ENCODE measurements at regions not wholly inside any gene's neighbourhood (a gene's known extent, or its start where the extent isn't known, plus 50 kb on each side); places are given as distances from the start of the nearest gene placed in this dataset.

GRCh38 chr1:209439828-209440227 is 143.7 kb upstream of the CAMK1G start:
- no peak for TF ChIP-seq EZH2 (IDR thresholded peaks at IDR 0.05; ENCODE audit: low read depth)
- TF ChIP-seq, protein P1, sequence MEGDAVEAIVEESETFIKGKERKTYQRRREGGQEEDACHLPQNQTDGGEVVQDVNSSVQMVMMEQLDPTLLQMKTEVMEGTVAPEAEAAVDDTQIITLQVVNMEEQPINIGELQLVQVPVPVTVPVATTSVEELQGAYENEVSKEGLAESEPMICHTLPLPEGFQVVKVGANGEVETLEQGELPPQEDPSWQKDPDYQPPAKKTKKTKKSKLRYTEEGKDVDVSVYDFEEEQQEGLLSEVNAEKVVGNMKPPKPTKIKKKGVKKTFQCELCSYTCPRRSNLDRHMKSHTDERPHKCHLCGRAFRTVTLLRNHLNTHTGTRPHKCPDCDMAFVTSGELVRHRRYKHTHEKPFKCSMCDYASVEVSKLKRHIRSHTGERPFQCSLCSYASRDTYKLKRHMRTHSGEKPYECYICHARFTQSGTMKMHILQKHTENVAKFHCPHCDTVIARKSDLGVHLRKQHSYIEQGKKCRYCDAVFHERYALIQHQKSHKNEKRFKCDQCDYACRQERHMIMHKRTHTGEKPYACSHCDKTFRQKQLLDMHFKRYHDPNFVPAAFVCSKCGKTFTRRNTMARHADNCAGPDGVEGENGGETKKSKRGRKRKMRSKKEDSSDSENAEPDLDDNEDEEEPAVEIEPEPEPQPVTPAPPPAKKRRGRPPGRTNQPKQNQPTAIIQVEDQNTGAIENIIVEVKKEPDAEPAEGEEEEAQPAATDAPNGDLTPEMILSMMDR (conservative IDR thresholded peaks at IDR 0.05): no peak

DNA sequence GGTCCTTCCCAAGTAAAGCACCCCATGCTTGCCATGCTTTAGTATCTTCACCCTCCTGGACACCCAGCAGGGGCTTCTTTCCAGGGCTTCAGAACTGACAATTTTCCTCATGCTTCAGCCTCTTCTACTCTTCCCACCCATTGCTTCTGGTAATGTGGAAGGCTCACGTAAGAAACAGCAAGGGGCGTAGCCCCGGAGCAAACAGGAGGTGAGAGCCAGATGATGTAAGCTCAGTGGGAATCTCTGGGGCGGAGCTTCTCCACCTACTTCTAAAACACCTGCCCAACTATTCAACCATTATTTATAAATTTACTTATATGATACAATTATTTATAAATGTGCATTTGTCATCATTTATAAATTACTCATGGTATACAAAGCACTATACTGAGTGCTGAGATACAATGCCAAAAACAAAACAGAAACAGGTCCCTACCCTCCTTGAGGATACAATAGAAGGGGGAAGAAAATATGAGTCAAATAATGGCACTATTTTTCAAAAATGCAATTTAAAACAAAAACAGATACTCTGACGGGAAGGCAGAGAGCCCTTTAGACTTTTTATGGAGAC is 140.1 kb upstream of the CAMK1G start:
- Histone ChIP-seq H3K9me3 (ENCODE audit: insufficient read depth, low read depth) (peaks cover 11% of the 10 kb centered on the region), H3F3A (ENCODE audit: insufficient read depth, low read depth) (no peaks in the 10 kb centered on the region), H3K4me1 (replicated peaks; ENCODE audit: insufficient read depth) (no peaks in the 10 kb centered on the region), H4K20me1 (ENCODE audit: insufficient read depth) (no peaks in the 10 kb centered on the region), H3K4me3 (no peak overlapping the region), H3K36me3 (ENCODE audit: low read depth) (no peaks in the 10 kb centered on the region), H3K27ac (no peak overlapping the region), H3K4me2 (no peak overlapping the region), H2AFZ (no peak overlapping the region), H3K27me3 (ENCODE audit: insufficient read depth, low read depth) (no peaks in the 10 kb centered on the region), H3K79me2 (ENCODE audit: low read depth) (no peaks in the 10 kb centered on the region), H3K9me2 (ENCODE audit: insufficient read depth) (no peaks in the 10 kb centered on the region)
- intact Hi-C loops (cut with micrococcal nuclease; ENCODE audit: unreplicated experiment): no loop called here
- TF ChIP-seq, protein P1 (conservative IDR thresholded peaks at IDR 0.05): no peak
- no peak for TF ChIP-seq EZH2 (IDR thresholded peaks at IDR 0.05; ENCODE audit: low read depth)
- DNase-seq: no peak
- POLR2A ChIA-PET (ENCODE audit: unreplicated experiment): interaction anchor here (0.7 kb wide), 1 partner anchor 81 kb away, joined by 3 read pairs; no protein-coding TSS in a partner anchor
- BruUV-seq (replicated peaks): no TSS peak
- CTCF ChIA-PET: no interaction called here

More at GRCh38 chr1:209439828-209440227, 143.7 kb upstream of the CAMK1G start:
- Histone ChIP-seq H3K9me3 (ENCODE audit: insufficient read depth, low read depth) (peaks cover 11% of the 10 kb centered on the region), H3K36me3 (ENCODE audit: low read depth) (no peaks in the 10 kb centered on the region), H3K27me3 (ENCODE audit: insufficient read depth, low read depth) (no peaks in the 10 kb centered on the region), H3K9me2 (ENCODE audit: insufficient read depth) (no peaks in the 10 kb centered on the region), H4K20me1 (ENCODE audit: insufficient read depth) (no peaks in the 10 kb centered on the region), H3K4me1 (replicated peaks; ENCODE audit: insufficient read depth) (peaks cover 14% of the 10 kb centered on the region), H3K4me2 (no peak overlapping the region), H2AFZ (no peak overlapping the region), H3K27ac (no peak overlapping the region), H3K79me2 (ENCODE audit: low read depth) (no peaks in the 10 kb centered on the region), H3F3A (ENCODE audit: insufficient read depth, low read depth) (peaks cover under 1% of the 10 kb centered on the region; the same call in 1 of the 2 replicates), H3K4me3 (no peak overlapping the region)
- ChIA-PET CTCF (no interaction called here), POLR2A (ENCODE audit: unreplicated experiment) (no interaction called here)
- intact Hi-C loops (cut with micrococcal nuclease; ENCODE audit: unreplicated experiment): loop anchor here (5.0 to 10.0 kb wide), 2 partner anchors 363 to 1615 kb away; no protein-coding TSS in a partner anchor
- no peak for DNase-seq
- BruUV-seq (replicated peaks): no TSS peak

- Histone ChIP-seq H3K36me3 (ENCODE audit: low read depth) (no peaks in the 10 kb centered on the region), H2AFZ (no peak overlapping the region), H3K27ac (no peak overlapping the region), H4K20me1 (ENCODE audit: insufficient read depth) (no peaks in the 10 kb centered on the region), H3K4me3 (no peak overlapping the region), H3K9me2 (ENCODE audit: insufficient read depth) (no peaks in the 10 kb centered on the region), H3F3A (ENCODE audit: insufficient read depth, low read depth) (no peaks in the 10 kb centered on the region), H3K79me2 (ENCODE audit: low read depth) (no peaks in the 10 kb centered on the region), H3K4me1 (replicated peaks; ENCODE audit: insufficient read depth) (no peaks in the 10 kb centered on the region), H3K9me3 (ENCODE audit: insufficient read depth, low read depth) (peaks cover 11% of the 10 kb centered on the region), H3K4me2 (no peak overlapping the region), H3K27me3 (ENCODE audit: insufficient read depth, low read depth) (no peaks in the 10 kb centered on the region)
- no TSS peak for BruUV-seq (replicated peaks)
- TF ChIP-seq, protein P1 (conservative IDR thresholded peaks at IDR 0.05): no peak
- TF ChIP-seq EZH2 (IDR thresholded peaks at IDR 0.05; ENCODE audit: low read depth): no peak
- CTCF ChIA-PET: interaction anchor here (0.6 kb wide), 1 partner anchor 1423 kb away, joined by 3 read pairs; no protein-coding TSS in a partner anchor
- DNase-seq: no peak
- intact Hi-C loops (cut with micrococcal nuclease; ENCODE audit: unreplicated experiment): no loop called here
- POLR2A ChIA-PET (ENCODE audit: unreplicated experiment): interaction anchor here (0.7 kb wide), 1 partner anchor 81 kb away, joined by 3 read pairs; no protein-coding TSS in a partner anchor
These were observed 139.4 kb upstream of the CAMK1G start for GRCh38 chr1:209443975-209444651.

All from PC-9 (cell line).